Astrocyte of the spinal cord (primary cell): ENCODE measurements at regions not wholly inside any gene's neighbourhood (a gene's known extent, or its start where the extent isn't known, plus 50 kb on each side); places are given as distances from the start of the nearest gene placed in this dataset.

Source experiments
- DNase-seq: peaks from one replicate; pipeline ENCODE4 v3.0.0; 2011; ENCODE audit warnings: low read depth, low spot score
- H3K4me3 ChIP-seq: 2 replicates; pipeline ENCODE4 v1.5.1; 2011; ENCODE audit warnings: low read depth, mild to moderate bottlenecking, low read length, moderate library complexity
- in situ Hi-C: cut with HindIII; loops from 2 replicates; pipeline ENCODE4 v1.10.0; 2017; ENCODE audit warnings: low sequenced_read_pairs
- TF ChIP-seq, protein P1 (sequence below): IDR thresholded peaks from 2 replicates; pipeline ENCODE4 v1.5.1; 2012; ENCODE audit warnings: low read depth, mild to moderate bottlenecking, low read length, inconsistent platforms

DNA sequence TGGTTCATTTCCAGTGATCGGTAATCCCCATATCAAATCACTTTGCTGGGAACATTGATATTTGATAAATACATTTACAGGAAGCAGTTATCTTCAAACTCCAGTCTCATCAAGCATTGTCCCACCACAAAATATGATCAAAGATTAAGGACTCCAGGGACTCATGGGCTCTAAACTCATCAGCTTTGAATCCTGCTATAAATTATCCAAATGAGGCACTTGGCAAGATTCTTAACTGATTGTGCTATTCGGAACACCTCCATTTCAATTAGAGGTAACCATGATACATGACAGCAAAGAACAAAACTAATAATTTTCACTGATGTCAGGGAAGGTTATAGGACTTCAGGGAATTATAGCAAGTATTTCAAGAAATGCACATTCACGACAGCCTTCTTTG, 1088.1 kb upstream of the PIK3C3 start:
- TF ChIP-seq, protein P1, sequence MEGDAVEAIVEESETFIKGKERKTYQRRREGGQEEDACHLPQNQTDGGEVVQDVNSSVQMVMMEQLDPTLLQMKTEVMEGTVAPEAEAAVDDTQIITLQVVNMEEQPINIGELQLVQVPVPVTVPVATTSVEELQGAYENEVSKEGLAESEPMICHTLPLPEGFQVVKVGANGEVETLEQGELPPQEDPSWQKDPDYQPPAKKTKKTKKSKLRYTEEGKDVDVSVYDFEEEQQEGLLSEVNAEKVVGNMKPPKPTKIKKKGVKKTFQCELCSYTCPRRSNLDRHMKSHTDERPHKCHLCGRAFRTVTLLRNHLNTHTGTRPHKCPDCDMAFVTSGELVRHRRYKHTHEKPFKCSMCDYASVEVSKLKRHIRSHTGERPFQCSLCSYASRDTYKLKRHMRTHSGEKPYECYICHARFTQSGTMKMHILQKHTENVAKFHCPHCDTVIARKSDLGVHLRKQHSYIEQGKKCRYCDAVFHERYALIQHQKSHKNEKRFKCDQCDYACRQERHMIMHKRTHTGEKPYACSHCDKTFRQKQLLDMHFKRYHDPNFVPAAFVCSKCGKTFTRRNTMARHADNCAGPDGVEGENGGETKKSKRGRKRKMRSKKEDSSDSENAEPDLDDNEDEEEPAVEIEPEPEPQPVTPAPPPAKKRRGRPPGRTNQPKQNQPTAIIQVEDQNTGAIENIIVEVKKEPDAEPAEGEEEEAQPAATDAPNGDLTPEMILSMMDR, result no peak
- in situ Hi-C loops, result no loop called here
- DNase-seq, result no peak
- H3K4me3 ChIP-seq, result no peak overlapping the region

DNA sequence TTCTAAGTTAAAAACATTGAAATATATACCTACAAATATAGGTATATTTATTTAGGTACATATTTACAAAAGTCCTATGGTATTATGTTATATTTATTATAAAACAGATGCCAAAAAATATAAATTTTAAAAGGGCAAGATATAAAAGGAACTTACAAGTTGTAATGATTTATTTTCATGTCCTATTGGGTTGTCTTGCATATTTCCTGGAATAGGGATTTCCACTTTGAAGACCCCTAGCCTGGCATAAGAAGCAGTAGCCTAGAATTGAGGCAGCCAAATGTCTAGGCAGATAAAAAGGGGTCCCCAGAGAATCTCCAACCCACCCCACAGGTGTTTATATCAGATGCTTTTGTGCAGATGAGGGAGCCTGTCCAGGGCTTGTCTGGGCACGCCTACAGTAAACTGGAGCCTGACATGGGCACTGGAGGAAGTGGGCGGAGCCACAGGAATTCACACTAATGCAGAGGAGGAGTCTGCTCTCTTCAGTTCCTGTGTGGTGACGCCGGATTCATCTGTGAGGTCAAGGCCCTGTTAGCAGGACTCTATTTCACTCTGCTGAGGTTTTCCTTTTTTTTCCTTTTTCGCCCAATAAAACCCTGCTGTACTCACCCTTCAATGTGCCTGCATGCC, 1088.9 kb upstream of the PIK3C3 start:
- in situ Hi-C loops, result no loop called here
- no peak for DNase-seq
- no peak overlapping the region for H3K4me3 ChIP-seq
- TF ChIP-seq, protein P1, result no peak

DNA sequence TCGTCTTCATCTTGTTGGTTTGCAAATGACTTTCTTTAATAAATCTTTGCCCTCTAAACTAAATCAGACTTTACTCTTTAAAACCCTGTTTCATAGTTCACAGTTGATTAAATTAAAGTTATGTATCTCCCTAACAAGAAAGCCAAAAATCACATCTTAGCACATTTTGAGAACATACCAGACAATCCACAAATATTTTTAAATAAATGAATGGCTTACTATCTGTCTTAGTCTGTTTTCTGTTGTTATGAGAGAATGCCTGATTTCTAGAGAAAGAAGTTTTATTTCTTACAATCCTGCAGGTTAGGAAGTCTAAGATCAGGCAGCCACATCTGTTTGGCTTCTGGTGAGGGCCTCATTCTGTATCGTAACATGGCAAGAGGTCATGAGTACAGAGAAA, 1090.2 kb upstream of the PIK3C3 start:
- no peak for DNase-seq
- no peak overlapping the region for H3K4me3 ChIP-seq
- TF ChIP-seq, protein P1, result no peak
- in situ Hi-C loops, result no loop called here

DNA sequence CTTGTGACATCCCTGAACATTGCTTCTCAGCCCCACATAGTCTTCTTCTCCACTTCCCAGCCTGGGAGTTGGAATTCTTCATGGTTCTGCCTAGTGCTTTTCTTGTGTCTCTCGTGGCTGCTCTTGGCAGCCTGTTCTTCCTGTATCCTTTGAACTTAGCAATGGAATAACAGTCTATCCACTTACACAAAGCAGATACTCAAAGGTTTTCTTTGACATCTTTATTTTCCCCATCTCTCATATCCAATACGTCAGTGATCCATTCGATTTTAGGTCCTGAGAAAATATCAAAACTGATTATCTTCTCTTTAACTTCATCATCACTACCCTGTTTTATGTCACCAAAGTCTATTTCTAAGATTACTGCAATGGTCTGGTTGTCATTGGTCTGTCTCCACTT, 1091.2 kb upstream of the PIK3C3 start:
- DNase-seq, result no peak
- TF ChIP-seq, protein P1, result no peak
- no peak overlapping the region for H3K4me3 ChIP-seq
- in situ Hi-C loops, result no loop called here

DNA sequence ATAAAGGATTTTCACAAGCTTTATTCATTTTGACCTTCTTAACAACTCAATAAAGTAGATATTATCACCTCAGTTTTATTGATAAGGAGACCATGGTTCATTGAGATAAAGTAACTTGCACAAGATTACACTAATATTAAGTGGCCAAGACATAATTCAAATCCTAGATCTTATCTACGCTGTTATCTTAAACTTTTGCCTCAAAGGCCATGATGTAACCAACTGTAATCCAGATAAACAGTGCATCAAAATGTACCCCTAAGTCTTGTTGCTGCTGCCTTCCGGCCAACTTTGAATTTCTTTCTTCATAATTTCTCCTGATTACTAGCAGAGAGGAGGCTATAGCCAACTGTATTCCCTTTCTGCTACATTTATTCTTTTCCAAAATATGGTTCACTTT, 1094.8 kb upstream of the PIK3C3 start:
- H3K4me3 ChIP-seq, result no peak overlapping the region
- in situ Hi-C loops, result no loop called here
- TF ChIP-seq, protein P1, result no peak
- DNase-seq, result no peak

DNA sequence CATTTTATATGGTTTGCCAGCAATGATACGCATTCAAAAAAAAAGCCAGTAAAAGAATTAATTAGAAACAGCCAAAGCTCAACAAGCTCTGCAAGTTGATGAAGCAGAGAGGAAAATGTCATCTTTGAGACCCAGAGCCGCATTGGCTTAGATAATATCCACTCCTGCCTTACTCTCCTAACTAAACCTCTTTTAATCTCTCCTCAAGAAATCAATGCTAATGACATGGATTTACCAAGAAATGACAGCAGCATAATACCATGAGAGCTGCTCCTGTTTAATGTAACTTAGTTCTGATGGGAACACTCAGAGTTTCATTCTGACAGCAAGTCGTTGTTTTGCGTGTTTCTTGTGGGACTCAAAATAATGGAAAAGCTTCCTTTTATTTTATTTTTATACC, 1099.4 kb upstream of the PIK3C3 start:
- no peak for DNase-seq
- TF ChIP-seq, protein P1, result no peak
- no peak overlapping the region for H3K4me3 ChIP-seq
- in situ Hi-C loops, result no loop called here

DNA sequence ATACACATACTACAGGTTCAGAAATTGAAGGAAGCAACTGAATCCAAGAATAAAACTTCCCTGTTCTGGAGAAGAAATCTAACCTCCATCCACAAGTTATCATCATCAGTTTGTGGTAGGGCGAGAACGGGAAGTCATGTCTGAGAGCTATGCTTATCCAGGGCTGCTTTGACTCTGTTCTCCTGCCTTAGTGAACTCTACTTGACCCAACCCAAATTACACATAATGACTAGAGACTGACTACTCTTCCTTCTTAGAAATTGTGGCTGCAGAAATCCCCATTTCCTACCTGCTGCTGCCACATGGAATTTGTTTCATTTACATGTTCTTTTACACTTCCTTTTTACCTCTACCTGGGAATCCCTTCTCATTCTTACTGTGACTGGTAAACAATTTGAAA, 1102.6 kb upstream of the PIK3C3 start:
- TF ChIP-seq, protein P1, result no peak
- in situ Hi-C loops, result no loop called here
- no peak overlapping the region for H3K4me3 ChIP-seq
- no peak for DNase-seq
